ENCODE measurements at regions not wholly inside any gene's neighbourhood (a gene's known extent, or its start where the extent isn't known, plus 50 kb on each side); places are given as distances from the start of the nearest gene placed in this dataset.
A peak's percentile ranks its signal among the peaks of the same experiment; 100 is the strongest.

GRCh38 chr7:155138204-155138603, 68.1 kb downstream of the HTR5A start:
- no peak for FAIRE-seq

- no peak for FAIRE-seq
These were observed 71.4 kb downstream of the HTR5A start for GRCh38 chr7:155141562-155141961.

GRCh38 chr7:155143381-155143780, 73.3 kb downstream of the HTR5A start:
- FAIRE-seq = no peak

GRCh38 chr7:155144371-155144770, 74.2 kb downstream of the HTR5A start:
- FAIRE-seq = no peak

GRCh38 chr7:155145477-155146255, 75.5 kb downstream of the HTR5A start:
- FAIRE-seq = no peak

- FAIRE-seq = no peak
These were observed 77.0 kb downstream of the HTR5A start for GRCh38 chr7:155147172-155147571.

GRCh38 chr7:155147624-155148023, 77.5 kb downstream of the HTR5A start:
- FAIRE-seq = no peak

GRCh38 chr7:155153676-155154075, 83.6 kb downstream of the HTR5A start:
- no peak for FAIRE-seq

- FAIRE-seq = no peak
These were observed 84.5 kb downstream of the HTR5A start for GRCh38 chr7:155154586-155154985.

GRCh38 chr7:155161690-155162089, 91.6 kb downstream of the HTR5A start:
- no peak for FAIRE-seq

GRCh38 chr7:155162422-155162821, 92.3 kb downstream of the HTR5A start:
- FAIRE-seq = peak; percentile 74

GRCh38 chr7:155163696-155164095, 93.6 kb downstream of the HTR5A start:
- no peak for FAIRE-seq

GRCh38 chr7:155164316-155164715, 94.2 kb downstream of the HTR5A start:
- FAIRE-seq = no peak

- no peak for FAIRE-seq
These were observed 96.0 kb downstream of the HTR5A start for GRCh38 chr7:155166108-155166507.

GRCh38 chr7:155166673-155167370, 96.7 kb downstream of the HTR5A start:
- FAIRE-seq = no peak

GRCh38 chr7:155167706-155168365, 97.7 kb downstream of the HTR5A start:
- FAIRE-seq = no peak

- no peak for FAIRE-seq
These were observed 98.7 kb downstream of the HTR5A start for GRCh38 chr7:155168597-155169480.

GRCh38 chr7:155169498-155170065, 99.5 kb downstream of the HTR5A start:
- no peak for FAIRE-seq

GRCh38 chr7:155170331-155170730, 100.2 kb downstream of the HTR5A start:
- FAIRE-seq = no peak

- no peak for FAIRE-seq
These were observed 102.0 kb downstream of the HTR5A start for GRCh38 chr7:155172141-155172540.

- no peak for FAIRE-seq
These were observed 103.8 kb downstream of the HTR5A start for GRCh38 chr7:155173905-155174304.

GRCh38 chr7:155178096-155178495, 108.0 kb downstream of the HTR5A start:
- FAIRE-seq = no peak

GRCh38 chr7:155181768-155182167, 111.6 kb downstream of the HTR5A start:
- FAIRE-seq = no peak

Data from A204.1 (cell line).